ENCODE measurements at regions not wholly inside any gene's neighbourhood (a gene's known extent, or its start where the extent isn't known, plus 50 kb on each side); places are given as distances from the start of the nearest gene placed in this dataset.

DNA sequence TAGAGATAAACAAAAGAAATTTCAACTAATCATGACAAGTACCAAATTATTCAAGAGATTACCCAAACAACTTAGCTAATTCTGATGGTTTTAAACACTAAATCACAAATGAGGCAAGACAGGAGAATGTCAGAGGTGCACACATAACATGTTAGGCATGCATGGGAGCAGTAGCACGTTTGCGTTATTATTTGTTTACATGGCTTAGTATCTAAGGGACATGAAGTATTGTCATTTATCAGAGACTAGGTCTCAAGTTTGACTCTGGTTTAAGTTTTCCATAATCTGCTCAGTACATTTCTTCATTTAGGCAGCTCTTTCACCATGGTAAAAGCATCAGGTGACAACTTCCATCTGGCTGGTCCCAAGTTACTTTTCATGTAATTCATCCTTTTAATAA is 244.1 kb upstream of the TNC start:
- no peak overlapping the region for H2BK12ac ChIP-seq (ENCODE audit: insufficient read length, low read depth, low read length)
- Mint-ChIP-seq H3K27me3 (ENCODE audit: low read depth) (no peaks in the 10 kb centered on the region), H3K4me1 (peaks cover 8 to 11% of the 10 kb centered on the region in 2 experiments), H3K4me3 (no peak overlapping the region), H3K9me3 (no peaks in the 10 kb centered on the region), H3K36me3 (ENCODE audit: insufficient read depth in 1 of 3, low read depth in 3 of 3) (no peaks in the 10 kb centered on the region), H3K27ac (no peak overlapping the region)
- no peak overlapping the region for H2BK15ac ChIP-seq (ENCODE audit: low read depth, low read length)
- no peak overlapping the region for H3K4me2 ChIP-seq (ENCODE audit: insufficient read depth, insufficient read length, low read length)
- H3K79me2 ChIP-seq (ENCODE audit: insufficient read depth, low read length) = no peaks in the 10 kb centered on the region
- no peak overlapping the region for H3K9ac ChIP-seq (ENCODE audit: extremely low read depth, insufficient read length, low read length)
- TF ChIP-seq, protein P1, sequence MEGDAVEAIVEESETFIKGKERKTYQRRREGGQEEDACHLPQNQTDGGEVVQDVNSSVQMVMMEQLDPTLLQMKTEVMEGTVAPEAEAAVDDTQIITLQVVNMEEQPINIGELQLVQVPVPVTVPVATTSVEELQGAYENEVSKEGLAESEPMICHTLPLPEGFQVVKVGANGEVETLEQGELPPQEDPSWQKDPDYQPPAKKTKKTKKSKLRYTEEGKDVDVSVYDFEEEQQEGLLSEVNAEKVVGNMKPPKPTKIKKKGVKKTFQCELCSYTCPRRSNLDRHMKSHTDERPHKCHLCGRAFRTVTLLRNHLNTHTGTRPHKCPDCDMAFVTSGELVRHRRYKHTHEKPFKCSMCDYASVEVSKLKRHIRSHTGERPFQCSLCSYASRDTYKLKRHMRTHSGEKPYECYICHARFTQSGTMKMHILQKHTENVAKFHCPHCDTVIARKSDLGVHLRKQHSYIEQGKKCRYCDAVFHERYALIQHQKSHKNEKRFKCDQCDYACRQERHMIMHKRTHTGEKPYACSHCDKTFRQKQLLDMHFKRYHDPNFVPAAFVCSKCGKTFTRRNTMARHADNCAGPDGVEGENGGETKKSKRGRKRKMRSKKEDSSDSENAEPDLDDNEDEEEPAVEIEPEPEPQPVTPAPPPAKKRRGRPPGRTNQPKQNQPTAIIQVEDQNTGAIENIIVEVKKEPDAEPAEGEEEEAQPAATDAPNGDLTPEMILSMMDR (conservative IDR thresholded peaks at IDR 0.05) = no peak
- no peaks in the 10 kb centered on the region for H3K79me1 ChIP-seq (ENCODE audit: insufficient read depth, low read depth, low read length, poor library complexity, severe bottlenecking)
- no peak overlapping the region for H3K14ac ChIP-seq (ENCODE audit: insufficient read depth, low read length)
- H3K18ac ChIP-seq (ENCODE audit: insufficient read length, low read depth, low read length) = no peak overlapping the region
- H2BK120ac ChIP-seq (ENCODE audit: low read depth, low read length, poor library complexity, severe bottlenecking) = no peak overlapping the region
- no peak overlapping the region for H2BK5ac ChIP-seq (ENCODE audit: insufficient read length, low read length)
- no peak overlapping the region for H4K5ac ChIP-seq (ENCODE audit: insufficient read length, low read depth, low read length)
- H4K20me1 ChIP-seq (ENCODE audit: control insufficient read depth, insufficient read depth, insufficient read length) = no peaks in the 10 kb centered on the region
- peaks cover 6% of the 10 kb centered on the region; the same call in 1 of the 2 replicates for H3K4me1 ChIP-seq (ENCODE audit: insufficient read depth, low read length)
- no peak overlapping the region for H3K23ac ChIP-seq (ENCODE audit: insufficient read length, low read depth, low read length)
- no peak overlapping the region for H3K56ac ChIP-seq (ENCODE audit: insufficient read length, low read depth, low read length)
- H2BK20ac ChIP-seq (ENCODE audit: low read depth, low read length, poor library complexity, severe bottlenecking) = no peak overlapping the region
- no peak overlapping the region for H3K27ac ChIP-seq (ENCODE audit: insufficient read length, low read depth, low read length)
- H2AFZ ChIP-seq (ENCODE audit: low read length) = no peak overlapping the region
- H2AK5ac ChIP-seq (ENCODE audit: insufficient read length, low read length) = no peak overlapping the region
- H4K91ac ChIP-seq (ENCODE audit: insufficient read length, low read depth, low read length) = no peak overlapping the region
- no CpG with 5 or more reads among the region's 2 CpGs for WGBS (ENCODE audit: extremely low coverage, insufficient read length, low lambda C conversion rate)
- H3K23me2 ChIP-seq (ENCODE audit: insufficient read length, low read depth, low read length, poor library complexity, severe bottlenecking) = no peaks in the 10 kb centered on the region
- H3K4ac ChIP-seq (ENCODE audit: low read depth, low read length) = no peak overlapping the region
- H3T11ph ChIP-seq (ENCODE audit: low read length) = no peak overlapping the region
- no peak for DNase-seq
- H3K27me3 ChIP-seq (ENCODE audit: insufficient read depth, low read length) = no peaks in the 10 kb centered on the region
- H3K9me3 ChIP-seq (ENCODE audit: control insufficient read depth, low read depth, low read length) = no peaks in the 10 kb centered on the region
- H4K8ac ChIP-seq (replicated peaks; ENCODE audit: insufficient read length, low read depth, low read length) = no peak overlapping the region
